SK-N-SH (cell line): ENCODE measurements at regions not wholly inside any gene's neighbourhood (a gene's known extent, or its start where the extent isn't known, plus 50 kb on each side); places are given as distances from the start of the nearest gene placed in this dataset.

Experiments
- CTCF ChIA-PET: fragments of 300-600, 350-600 bp; formaldehyde crosslinking; extraction: SDS; loops from one replicate; lab custom pipeline; 2021; lab: Yijun Ruan, JAX
- POLR2A ChIA-PET: fragments of 350-600 bp; sonication (Branson Sonifier 250); formaldehyde crosslinking; extraction: SDS; loops from one replicate; lab custom pipeline; 2020; ENCODE audit warnings: antibody characterized with exemption, inconsistent platforms; lab: Yijun Ruan, JAX
- DNase-seq: peaks from one replicate; pipeline ENCODE4 v3.0.0; 2012
- H2AFZ ChIP-seq: fragments of 200-600 bp; sonication (generic); 2 replicates; pipeline ENCODE4 v1.8.1; 2016; ENCODE audit warnings: antibody characterized with exemption, mild to moderate bottlenecking, low read depth
- H3F3A ChIP-seq: fragments of 200-600 bp; sonication (generic); replicated peaks from 2 replicates; pipeline ENCODE3; 2016; ENCODE audit warnings: antibody characterized with exemption, mild to moderate bottlenecking; ENCODE audit not compliant: insufficient read depth
- H3K27ac ChIP-seq, 2 experiments: fragments of 200-500 bp in 1 of 2; fragments of 200-600 bp in 1 of 2; sonication (Bioruptor generic) in 1 of 2; sonication (generic), shearing (Covaris generic) in 1 of 2; 2 replicates each; pipeline versions ENCODE4 v1.5.1 to v1.6.1; 2014 to 2016; ENCODE audit warnings: low read depth in 2 of 2, inconsistent platforms in 1 of 2, low read length in 1 of 2, mild to moderate bottlenecking in 1 of 2, mixed read lengths in 1 of 2
- H3K27me3 ChIP-seq: fragments of 200-600 bp; sonication (generic), shearing (Covaris generic); 2 replicates; pipeline ENCODE4 v1.6.1; 2016; ENCODE audit warnings: mixed run types; ENCODE audit not compliant: insufficient read depth
- H3K36me3 ChIP-seq, 2 experiments: fragments of 200-500 bp in 1 of 2; fragments of 200-600 bp in 1 of 2; sonication (Bioruptor generic) in 1 of 2; sonication (generic) in 1 of 2; replicated peaks in 1 of 2; 2 replicates each; pipeline versions ENCODE3 to v1.5.1; 2014 to 2016; ENCODE audit warnings: low read length in 1 of 2, mild to moderate bottlenecking in 1 of 2; ENCODE audit not compliant: insufficient read depth in 2 of 2, control insufficient read depth in 1 of 2
- H3K4me1 ChIP-seq, 2 experiments: fragments of 200-500 bp in 1 of 2; fragments of 200-600 bp in 1 of 2; sonication (Bioruptor generic) in 1 of 2; sonication (generic), shearing (Covaris generic) in 1 of 2; 2 replicates each; pipeline versions ENCODE4 v1.5.1 to v1.6.1; 2014 to 2016; ENCODE audit warnings: low read depth in 1 of 2, low read length in 1 of 2, mixed run types in 1 of 2; ENCODE audit not compliant: insufficient read depth in 2 of 2, control insufficient read depth in 1 of 2
- H3K4me2 ChIP-seq: fragments of 200-600 bp; sonication (generic), shearing (Covaris generic); 2 replicates; pipeline ENCODE4 v1.6.1; 2017; ENCODE audit warnings: mixed run types
- H3K4me3 ChIP-seq, 2 experiments: fragments of 200-500 bp in 1 of 2; fragments of 200-600 bp in 1 of 2; sonication (Bioruptor generic) in 1 of 2; sonication (generic), shearing (Covaris generic) in 1 of 2; 2 replicates each; pipeline versions ENCODE4 v1.5.1 to v1.8.1; 2014 to 2016; ENCODE audit warnings: low read depth in 2 of 2, inconsistent platforms in 1 of 2, low read length in 1 of 2, mild to moderate bottlenecking in 1 of 2, mixed read lengths in 1 of 2, moderate library complexity in 1 of 2
- H3K79me2 ChIP-seq: fragments of 200-600 bp; sonication (generic); 2 replicates; pipeline ENCODE4 v1.8.1; 2017; ENCODE audit warnings: mild to moderate bottlenecking; ENCODE audit not compliant: insufficient read depth
- H3K9ac ChIP-seq: fragments of 200-600 bp; sonication (generic); 2 replicates; pipeline ENCODE4 v1.6.1; 2017; ENCODE audit warnings: mixed run types
- H3K9me2 ChIP-seq: fragments of 200-600 bp; sonication (generic); 2 replicates; pipeline ENCODE4 v1.6.1; 2017; ENCODE audit warnings: mixed run types
- H3K9me3 ChIP-seq: fragments of 200-600 bp; sonication (generic); 2 replicates; pipeline ENCODE4 v1.6.1; 2017; ENCODE audit warnings: mixed run types, mild to moderate bottlenecking, moderate library complexity
- H4K20me1 ChIP-seq: fragments of 200-600 bp; sonication (generic); 2 replicates; pipeline ENCODE4 v1.6.1; 2017; ENCODE audit warnings: mild to moderate bottlenecking, mixed run types; ENCODE audit not compliant: insufficient read depth
- ELF1 ChIP-seq: IDR thresholded peaks from 2 replicates; pipeline ENCODE4 v1.4.0; 2012
- EP300 ChIP-seq, 2 experiments: IDR thresholded peaks; 2 replicates each; pipeline versions ENCODE4 v1.4.0 to v1.6.1; 2012; ENCODE audit warnings: borderline replicate concordance in 1 of 2, low read depth in 1 of 2, low read length in 1 of 2
- EZH2phosphoT487 ChIP-seq: fragments of 200-600 bp; sonication (generic); IDR thresholded peaks from 2 replicates; pipeline ENCODE4 v1.6.1; 2017; ENCODE audit warnings: low read depth, mixed run types, mild to moderate bottlenecking, antibody characterized with exemption, moderate library complexity, borderline replicate concordance
- FOSL2 ChIP-seq: IDR thresholded peaks from 2 replicates; pipeline ENCODE4 v1.4.0; 2012; ENCODE audit warnings: low read depth, mild to moderate bottlenecking, moderate library complexity, borderline replicate concordance
- FOXM1 ChIP-seq: IDR thresholded peaks from 2 replicates; pipeline ENCODE4 v1.4.0; 2012; ENCODE audit warnings: low read depth, mild to moderate bottlenecking
- GABPA ChIP-seq: IDR thresholded peaks from 2 replicates; pipeline ENCODE4 v1.4.0; 2012; ENCODE audit warnings: low read depth, mild to moderate bottlenecking
- GATA2 ChIP-seq: sonication (generic); formaldehyde crosslinking; IDR thresholded peaks from 2 replicates; pipeline ENCODE4 v1.5.0; 2020; ENCODE audit warnings: mild to moderate bottlenecking, missing genetic modification reagents
- MEF2A ChIP-seq: IDR thresholded peaks from 2 replicates; pipeline ENCODE4 v1.4.0; 2012; ENCODE audit warnings: low read depth, borderline replicate concordance
- MXI1 ChIP-seq: IDR thresholded peaks from 2 replicates; pipeline ENCODE4 v1.6.1; 2012; ENCODE audit warnings: mild to moderate bottlenecking, low read depth, low read length, improper control_type of control experiment
- NFIC ChIP-seq: IDR thresholded peaks from 2 replicates; pipeline ENCODE4 v1.4.0; 2012; ENCODE audit warnings: borderline replicate concordance
- POLR2AphosphoS5 ChIP-seq: IDR thresholded peaks from 2 replicates; pipeline ENCODE4 v1.6.1; 2012; ENCODE audit warnings: low read depth, low read length
- TAF1 ChIP-seq: IDR thresholded peaks from 2 replicates; pipeline ENCODE4 v1.6.1; 2012; ENCODE audit warnings: low read depth, mild to moderate bottlenecking, low read length, moderate library complexity, borderline replicate concordance
- YY1 ChIP-seq: IDR thresholded peaks from 2 replicates; pipeline ENCODE4 v1.4.0; 2012; ENCODE audit warnings: low read depth, mild to moderate bottlenecking
- WGBS: methylation state at CpG from one replicate; pipeline ENCODE4 v1.1.6; 2017; ENCODE audit warnings: low lambda C conversion rate; 5-methylcytosine and 5-hydroxymethylcytosine counted together
- TF ChIP-seq, protein P1 (sequence below): IDR thresholded peaks from 2 replicates; pipeline ENCODE4 v1.4.0; 2012; ENCODE audit warnings: low read depth, borderline replicate concordance
- TF ChIP-seq, protein P2 (sequence below): IDR thresholded peaks from 2 replicates; pipeline ENCODE4 v1.6.1; 2012; ENCODE audit warnings: mild to moderate bottlenecking, low read depth, low read length, moderate library complexity

DNA sequence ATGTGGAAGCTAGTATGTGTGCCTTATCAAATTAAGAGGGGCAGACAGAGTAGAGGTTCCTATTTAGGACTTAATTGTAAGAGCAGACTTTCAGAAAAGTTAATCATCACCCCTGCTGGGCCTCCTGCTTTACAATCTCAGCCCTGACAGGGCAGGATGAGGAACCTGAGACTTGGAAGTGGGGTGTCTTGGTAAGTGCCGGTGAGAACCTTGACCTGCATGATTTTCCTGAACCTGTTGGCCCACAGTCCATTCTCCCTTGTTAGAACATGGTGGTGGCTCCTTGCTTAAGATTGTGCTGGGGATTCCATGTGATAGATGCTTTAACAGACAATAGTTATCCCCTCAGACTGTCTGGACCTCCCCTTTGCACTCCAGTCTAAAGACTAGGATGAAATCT is 141.7 kb upstream of the TMEM72 start:
- Histone ChIP-seq H3K9me2 (no peaks in the 10 kb centered on the region), H2AFZ (no peak overlapping the region), H3K27me3 (peaks cover 48% of the 10 kb centered on the region; the same call in 1 of the 2 replicates), H3F3A (peaks cover 3% of the 10 kb centered on the region), H3K27ac (no peak overlapping the region), H4K20me1 (no peaks in the 10 kb centered on the region), H3K4me1 (no peaks in the 10 kb centered on the region), H3K36me3 (no peaks in the 10 kb centered on the region), H3K4me3 (no peak overlapping the region), H3K9ac (no peak overlapping the region), H3K9me3 (no peaks in the 10 kb centered on the region), H3K79me2 (no peaks in the 10 kb centered on the region), H3K4me2 (no peak overlapping the region)
- ChIA-PET POLR2A (no interaction called here), CTCF (interaction anchor here (1.6 kb wide), 1 partner anchor 89 kb away, joined by 3 read pairs; no protein-coding TSS in a partner anchor)
- DNase-seq = no peak
- no peak for TF ChIP-seq YY1
- 0% methylated on average over 1 of the region's 1 CpG for WGBS

GRCh38 chr10:44771233-44771995 is 139.7 kb upstream of the TMEM72 start:
- no peak overlapping the region for H3K4me3 ChIP-seq
- ChIA-PET POLR2A (no interaction called here), CTCF (no interaction called here)
- no peak overlapping the region for H3K27ac ChIP-seq
- H3K9ac ChIP-seq = no peak overlapping the region
- H3K9me2 ChIP-seq = no peaks in the 10 kb centered on the region
- TF ChIP-seq FOXM1 (no peak), YY1 (no peak), EP300 (IDR thresholded peaks at IDR 0.05; ENCODE audit: borderline replicate concordance in 1 of 2, low read depth in 1 of 2, low read length in 1 of 2) (no peak), MEF2A (no peak), NFIC (no peak), GATA2 (no peak), GABPA (no peak), FOSL2 (no peak), ELF1 (no peak), EZH2phosphoT487 (no peak), POLR2AphosphoS5 (no peak), TAF1 (no peak), MXI1 (no peak)
- TF ChIP-seq, protein P1, sequence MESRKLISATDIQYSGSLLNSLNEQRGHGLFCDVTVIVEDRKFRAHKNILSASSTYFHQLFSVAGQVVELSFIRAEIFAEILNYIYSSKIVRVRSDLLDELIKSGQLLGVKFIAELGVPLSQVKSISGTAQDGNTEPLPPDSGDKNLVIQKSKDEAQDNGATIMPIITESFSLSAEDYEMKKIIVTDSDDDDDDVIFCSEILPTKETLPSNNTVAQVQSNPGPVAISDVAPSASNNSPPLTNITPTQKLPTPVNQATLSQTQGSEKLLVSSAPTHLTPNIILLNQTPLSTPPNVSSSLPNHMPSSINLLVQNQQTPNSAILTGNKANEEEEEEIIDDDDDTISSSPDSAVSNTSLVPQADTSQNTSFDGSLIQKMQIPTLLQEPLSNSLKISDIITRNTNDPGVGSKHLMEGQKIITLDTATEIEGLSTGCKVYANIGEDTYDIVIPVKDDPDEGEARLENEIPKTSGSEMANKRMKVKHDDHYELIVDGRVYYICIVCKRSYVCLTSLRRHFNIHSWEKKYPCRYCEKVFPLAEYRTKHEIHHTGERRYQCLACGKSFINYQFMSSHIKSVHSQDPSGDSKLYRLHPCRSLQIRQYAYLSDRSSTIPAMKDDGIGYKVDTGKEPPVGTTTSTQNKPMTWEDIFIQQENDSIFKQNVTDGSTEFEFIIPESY = no peak
- TF ChIP-seq, protein P2, sequence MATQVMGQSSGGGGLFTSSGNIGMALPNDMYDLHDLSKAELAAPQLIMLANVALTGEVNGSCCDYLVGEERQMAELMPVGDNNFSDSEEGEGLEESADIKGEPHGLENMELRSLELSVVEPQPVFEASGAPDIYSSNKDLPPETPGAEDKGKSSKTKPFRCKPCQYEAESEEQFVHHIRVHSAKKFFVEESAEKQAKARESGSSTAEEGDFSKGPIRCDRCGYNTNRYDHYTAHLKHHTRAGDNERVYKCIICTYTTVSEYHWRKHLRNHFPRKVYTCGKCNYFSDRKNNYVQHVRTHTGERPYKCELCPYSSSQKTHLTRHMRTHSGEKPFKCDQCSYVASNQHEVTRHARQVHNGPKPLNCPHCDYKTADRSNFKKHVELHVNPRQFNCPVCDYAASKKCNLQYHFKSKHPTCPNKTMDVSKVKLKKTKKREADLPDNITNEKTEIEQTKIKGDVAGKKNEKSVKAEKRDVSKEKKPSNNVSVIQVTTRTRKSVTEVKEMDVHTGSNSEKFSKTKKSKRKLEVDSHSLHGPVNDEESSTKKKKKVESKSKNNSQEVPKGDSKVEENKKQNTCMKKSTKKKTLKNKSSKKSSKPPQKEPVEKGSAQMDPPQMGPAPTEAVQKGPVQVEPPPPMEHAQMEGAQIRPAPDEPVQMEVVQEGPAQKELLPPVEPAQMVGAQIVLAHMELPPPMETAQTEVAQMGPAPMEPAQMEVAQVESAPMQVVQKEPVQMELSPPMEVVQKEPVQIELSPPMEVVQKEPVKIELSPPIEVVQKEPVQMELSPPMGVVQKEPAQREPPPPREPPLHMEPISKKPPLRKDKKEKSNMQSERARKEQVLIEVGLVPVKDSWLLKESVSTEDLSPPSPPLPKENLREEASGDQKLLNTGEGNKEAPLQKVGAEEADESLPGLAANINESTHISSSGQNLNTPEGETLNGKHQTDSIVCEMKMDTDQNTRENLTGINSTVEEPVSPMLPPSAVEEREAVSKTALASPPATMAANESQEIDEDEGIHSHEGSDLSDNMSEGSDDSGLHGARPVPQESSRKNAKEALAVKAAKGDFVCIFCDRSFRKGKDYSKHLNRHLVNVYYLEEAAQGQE = no peak
- H4K20me1 ChIP-seq = no peaks in the 10 kb centered on the region
- H3F3A ChIP-seq = peaks cover 3% of the 10 kb centered on the region
- no peaks in the 10 kb centered on the region for H3K36me3 ChIP-seq
- H3K27me3 ChIP-seq = peaks cover 60% of the 10 kb centered on the region; the same call in 1 of the 2 replicates
- H3K9me3 ChIP-seq = no peaks in the 10 kb centered on the region
- no peaks in the 10 kb centered on the region for H3K4me1 ChIP-seq
- H3K4me2 ChIP-seq = no peak overlapping the region
- WGBS = 2% methylated on average over 2 of the region's 2 CpGs
- no peak overlapping the region for H2AFZ ChIP-seq
- no peaks in the 10 kb centered on the region for H3K79me2 ChIP-seq
- no peak for DNase-seq
